ENCODE measurements at regions not wholly inside any gene's neighbourhood (a gene's known extent, or its start where the extent isn't known, plus 50 kb on each side); places are given as distances from the start of the nearest gene placed in this dataset.

DNA sequence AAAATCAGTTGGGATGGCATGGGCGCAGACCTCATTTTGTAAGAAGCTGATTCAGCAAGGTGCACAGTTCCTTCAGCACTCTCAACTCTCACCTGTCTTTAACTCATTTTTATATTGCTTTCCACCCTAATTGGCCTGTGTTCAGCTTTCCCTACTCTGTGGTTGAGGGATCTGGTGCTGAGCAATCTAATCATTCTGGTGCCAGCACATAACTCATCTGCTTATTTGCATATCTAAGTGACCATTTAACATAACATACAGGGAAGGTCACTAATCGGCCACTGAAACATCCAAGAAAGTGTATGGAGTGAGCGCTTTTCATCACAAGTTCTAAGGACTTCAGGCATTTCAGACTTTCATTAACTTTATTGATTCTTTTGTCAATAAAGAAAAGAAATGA lies 303.4 kb upstream of the ROPN1 start:
- POLR2A ChIA-PET: no interaction called here
- DNase-seq (ENCODE audit: extremely low spot score): no peak
- CTCF ChIA-PET: interaction anchor here (1.3 kb wide), 1 partner anchor 262 kb away, joined by 3 read pairs; the partner anchor contains the start of gene KALRN
- TF ChIP-seq, protein P1, sequence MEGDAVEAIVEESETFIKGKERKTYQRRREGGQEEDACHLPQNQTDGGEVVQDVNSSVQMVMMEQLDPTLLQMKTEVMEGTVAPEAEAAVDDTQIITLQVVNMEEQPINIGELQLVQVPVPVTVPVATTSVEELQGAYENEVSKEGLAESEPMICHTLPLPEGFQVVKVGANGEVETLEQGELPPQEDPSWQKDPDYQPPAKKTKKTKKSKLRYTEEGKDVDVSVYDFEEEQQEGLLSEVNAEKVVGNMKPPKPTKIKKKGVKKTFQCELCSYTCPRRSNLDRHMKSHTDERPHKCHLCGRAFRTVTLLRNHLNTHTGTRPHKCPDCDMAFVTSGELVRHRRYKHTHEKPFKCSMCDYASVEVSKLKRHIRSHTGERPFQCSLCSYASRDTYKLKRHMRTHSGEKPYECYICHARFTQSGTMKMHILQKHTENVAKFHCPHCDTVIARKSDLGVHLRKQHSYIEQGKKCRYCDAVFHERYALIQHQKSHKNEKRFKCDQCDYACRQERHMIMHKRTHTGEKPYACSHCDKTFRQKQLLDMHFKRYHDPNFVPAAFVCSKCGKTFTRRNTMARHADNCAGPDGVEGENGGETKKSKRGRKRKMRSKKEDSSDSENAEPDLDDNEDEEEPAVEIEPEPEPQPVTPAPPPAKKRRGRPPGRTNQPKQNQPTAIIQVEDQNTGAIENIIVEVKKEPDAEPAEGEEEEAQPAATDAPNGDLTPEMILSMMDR (IDR thresholded peaks at IDR 0.05; ENCODE audit: control extremely low read depth, extremely low read depth, low read depth, missing control alignments): no peak

- POLR2A ChIA-PET: no interaction called here
- DNase-seq (ENCODE audit: extremely low spot score): no peak
- CTCF ChIA-PET: interaction anchor here (1.3 kb wide), 1 partner anchor 264 kb away, joined by 3 read pairs; the partner anchor contains the start of gene KALRN
- TF ChIP-seq, protein P1 (IDR thresholded peaks at IDR 0.05; ENCODE audit: control extremely low read depth, extremely low read depth, low read depth, missing control alignments): no peak
These were observed 304.5 kb upstream of the ROPN1 start for GRCh38 chr3:124296406-124296805.

DNA sequence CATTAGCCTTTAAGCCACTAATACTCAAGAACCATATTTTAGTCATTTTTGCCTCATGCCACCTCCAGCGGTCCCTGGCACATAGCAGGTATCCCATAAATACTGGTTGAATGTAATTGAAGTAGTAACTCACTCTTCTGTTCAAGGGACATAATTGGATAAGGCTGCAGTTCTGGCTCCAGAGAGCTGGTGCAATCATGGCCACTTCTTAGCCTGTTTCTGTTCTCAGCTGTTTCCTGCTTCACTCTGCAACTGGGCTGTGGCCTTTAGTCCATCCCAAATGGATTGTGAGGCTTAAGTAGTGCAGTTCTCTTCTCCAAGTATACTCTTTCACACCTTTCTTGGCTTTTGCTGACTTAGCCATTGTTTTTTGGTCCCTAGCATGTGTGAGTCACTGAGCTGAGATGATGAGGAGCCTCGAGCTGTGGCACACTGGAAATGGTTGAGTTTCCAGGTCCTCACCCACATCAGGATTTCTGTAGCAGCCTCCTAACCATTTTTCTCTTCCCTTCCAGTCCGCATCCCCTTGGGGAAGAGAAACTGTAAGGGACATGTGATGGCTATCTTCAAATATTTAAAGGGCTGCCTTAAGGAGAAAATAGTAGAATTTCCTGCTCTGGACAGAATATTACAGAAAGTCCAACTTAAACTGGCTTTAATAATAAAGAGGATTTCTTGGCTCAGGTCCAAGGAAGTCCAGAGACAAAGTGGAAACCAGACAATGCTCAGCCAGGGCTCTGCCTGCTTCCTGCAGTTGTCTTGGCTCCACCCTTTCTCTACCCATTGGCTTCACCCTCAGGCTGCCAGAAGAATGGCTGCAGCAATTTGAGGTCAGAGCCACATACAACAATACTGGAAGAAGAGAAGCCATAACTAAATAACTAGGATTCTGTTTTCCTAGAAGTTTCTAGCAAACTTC lies 305.4 kb upstream of the ROPN1 start:
- ChIA-PET CTCF (no interaction called here), POLR2A (no interaction called here)
- DNase-seq (ENCODE audit: extremely low spot score): no peak
- TF ChIP-seq, protein P1 (IDR thresholded peaks at IDR 0.05; ENCODE audit: control extremely low read depth, extremely low read depth, low read depth, missing control alignments): no peak

DNA sequence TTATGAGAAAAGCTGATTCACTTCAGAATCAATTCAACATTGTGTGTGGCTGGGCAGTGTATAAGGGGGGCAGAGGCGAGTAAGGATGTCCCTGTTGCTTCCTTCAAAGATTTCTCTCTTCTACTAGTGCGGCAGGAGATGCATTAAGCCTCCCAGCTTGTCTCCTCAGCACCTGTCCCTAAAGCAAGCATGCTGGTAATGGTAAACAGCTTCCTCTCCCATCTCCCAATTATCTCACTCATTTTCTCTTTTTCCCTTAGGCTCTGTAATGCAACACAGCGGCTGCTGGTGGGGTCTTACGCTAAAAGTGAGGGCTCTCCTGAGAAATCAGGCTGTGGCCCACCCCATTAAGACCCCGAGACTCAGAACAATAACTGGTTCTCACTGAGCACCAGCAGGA lies 306.4 kb upstream of the ROPN1 start:
- CTCF ChIA-PET: interaction anchor here (0.9 to 1.1 kb wide), 2 partner anchors 8 to 24 kb away, joined by 3 read pairs; no protein-coding TSS in a partner anchor
- POLR2A ChIA-PET: no interaction called here
- no peak for DNase-seq (ENCODE audit: extremely low spot score)
- TF ChIP-seq, protein P1 (IDR thresholded peaks at IDR 0.05; ENCODE audit: control extremely low read depth, extremely low read depth, low read depth, missing control alignments): no peak

DNA sequence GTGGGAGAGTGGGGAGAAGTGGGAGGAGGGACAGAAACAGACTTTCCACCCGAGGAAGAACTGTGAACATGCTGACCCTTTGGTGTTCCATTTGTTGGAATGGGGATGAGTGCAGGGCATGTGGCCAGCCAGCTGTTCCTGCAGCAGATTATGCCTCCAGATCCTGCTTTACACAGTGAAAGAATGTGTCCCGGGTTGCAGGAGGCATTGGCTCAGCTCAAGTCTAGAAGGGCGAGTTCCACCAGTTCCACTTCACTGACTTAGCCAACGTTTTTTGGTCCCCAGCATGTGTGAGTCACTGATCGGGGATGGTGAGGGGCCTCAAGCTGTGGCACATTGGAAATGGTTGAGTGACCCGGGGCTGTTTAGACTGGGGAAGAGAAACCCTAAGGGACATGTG lies 307.0 kb upstream of the ROPN1 start:
- ChIA-PET CTCF (interaction anchor here (1.1 kb wide), 1 partner anchor 8 kb away, joined by 3 read pairs; no protein-coding TSS in a partner anchor), POLR2A (no interaction called here)
- peak; percentile 20 for DNase-seq (ENCODE audit: extremely low spot score)
- TF ChIP-seq, protein P1 (IDR thresholded peaks at IDR 0.05; ENCODE audit: control extremely low read depth, extremely low read depth, low read depth, missing control alignments): no peak

DNA sequence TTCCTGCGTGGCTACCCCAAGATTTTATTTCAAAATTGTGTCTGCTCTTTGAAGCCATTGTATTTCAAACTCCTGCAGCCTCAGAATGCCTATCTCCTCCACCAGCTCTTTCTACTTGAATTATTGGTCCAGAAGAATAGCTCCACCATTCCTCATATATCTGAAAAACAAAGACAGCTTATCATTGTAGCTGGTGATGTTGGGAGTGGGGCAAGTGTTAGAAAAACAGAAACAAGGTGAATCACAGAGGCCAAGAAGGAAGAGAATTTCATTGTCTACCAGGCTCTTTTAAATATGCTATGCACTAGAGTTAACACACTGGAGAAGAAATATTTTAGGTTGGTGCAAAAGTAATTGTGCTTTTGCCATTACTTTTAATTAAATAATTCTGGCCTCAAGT lies 307.9 kb upstream of the ROPN1 start:
- CTCF ChIA-PET: no interaction called here
- no peak for DNase-seq (ENCODE audit: extremely low spot score)
- POLR2A ChIA-PET: no interaction called here
- TF ChIP-seq, protein P1 (IDR thresholded peaks at IDR 0.05; ENCODE audit: control extremely low read depth, extremely low read depth, low read depth, missing control alignments): no peak

Measured in GM10248 (cell line).